ENCODE measurements at regions not wholly inside any gene's neighbourhood (a gene's known extent, or its start where the extent isn't known, plus 50 kb on each side); places are given as distances from the start of the nearest gene placed in this dataset.

- TF ChIP-seq, protein P1, sequence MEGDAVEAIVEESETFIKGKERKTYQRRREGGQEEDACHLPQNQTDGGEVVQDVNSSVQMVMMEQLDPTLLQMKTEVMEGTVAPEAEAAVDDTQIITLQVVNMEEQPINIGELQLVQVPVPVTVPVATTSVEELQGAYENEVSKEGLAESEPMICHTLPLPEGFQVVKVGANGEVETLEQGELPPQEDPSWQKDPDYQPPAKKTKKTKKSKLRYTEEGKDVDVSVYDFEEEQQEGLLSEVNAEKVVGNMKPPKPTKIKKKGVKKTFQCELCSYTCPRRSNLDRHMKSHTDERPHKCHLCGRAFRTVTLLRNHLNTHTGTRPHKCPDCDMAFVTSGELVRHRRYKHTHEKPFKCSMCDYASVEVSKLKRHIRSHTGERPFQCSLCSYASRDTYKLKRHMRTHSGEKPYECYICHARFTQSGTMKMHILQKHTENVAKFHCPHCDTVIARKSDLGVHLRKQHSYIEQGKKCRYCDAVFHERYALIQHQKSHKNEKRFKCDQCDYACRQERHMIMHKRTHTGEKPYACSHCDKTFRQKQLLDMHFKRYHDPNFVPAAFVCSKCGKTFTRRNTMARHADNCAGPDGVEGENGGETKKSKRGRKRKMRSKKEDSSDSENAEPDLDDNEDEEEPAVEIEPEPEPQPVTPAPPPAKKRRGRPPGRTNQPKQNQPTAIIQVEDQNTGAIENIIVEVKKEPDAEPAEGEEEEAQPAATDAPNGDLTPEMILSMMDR (IDR thresholded peaks at IDR 0.05; ENCODE audit: insufficient read depth, low read depth, low read length): no peak
- TF ChIP-seq EZH2 (IDR thresholded peaks at IDR 0.05; ENCODE audit: insufficient read depth, low read length): no peak
Observed at GRCh38 chr18:40868110-40868858, 1086.8 kb upstream of the PIK3C3 start.
